Endothelial cell of umbilical vein (primary cell): ENCODE measurements at regions not wholly inside any gene's neighbourhood (a gene's known extent, or its start where the extent isn't known, plus 50 kb on each side); places are given as distances from the start of the nearest gene placed in this dataset.

Experiments used
- BruUV-seq: library from RNA; stranded (reverse); fragments of 400-500 nt; replicated peaks from 2 replicates; lab custom pipeline; 2021; lab: Mats Ljungman, UMichigan
- CTCF ChIA-PET: fragments of 300-600, 350-600 bp; sonication (Branson Sonifier 250); formaldehyde crosslinking; loops from one replicate; lab custom pipeline; 2021; ENCODE audit warnings: antibody characterized with exemption, inconsistent platforms; lab: Charles Lee
- POLR2A ChIA-PET: fragments of 300-600, 350-600 bp; sonication (Branson Sonifier 250); formaldehyde crosslinking; loops from one replicate; lab custom pipeline; 2021; ENCODE audit warnings: antibody characterized with exemption, inconsistent platforms; lab: Charles Lee
- DNase-seq: peaks from one replicate; pipeline ENCODE4 v3.0.0-alpha.2; 2011; ENCODE audit warnings: low read depth, low spot score
- FAIRE-seq: peaks from 2 replicates; lab custom pipeline; 2011; peaks lifted over from hg19 to GRCh38; lab: Jason Lieb, UNC
- H2AFZ ChIP-seq: 2 replicates; pipeline ENCODE4 v1.6.0; 2012; ENCODE audit warnings: low read depth, low read length, control low read depth, inconsistent platforms
- H3K27ac ChIP-seq: 2 replicates; pipeline ENCODE4 v1.5.1; 2011; ENCODE audit warnings: low read depth, mild to moderate bottlenecking, control low read depth, low read length, moderate library complexity; ENCODE audit not compliant: insufficient read depth
- H3K27me3 ChIP-seq, 2 experiments: 2 replicates each; pipeline versions ENCODE4 v1.6.0 to v1.6.1; 2011; ENCODE audit warnings: low read length in 2 of 2, mixed read lengths in 1 of 2; ENCODE audit not compliant: control insufficient read depth in 2 of 2, insufficient read depth in 2 of 2
- H3K36me3 ChIP-seq, 2 experiments: 2 replicates in 1 of 2; 3 replicates in 1 of 2; pipeline ENCODE4 v1.5.1; 2011; ENCODE audit warnings: low read length in 2 of 2, mild to moderate bottlenecking in 1 of 2, moderate library complexity in 1 of 2; ENCODE audit not compliant: control insufficient read depth in 2 of 2, insufficient read depth in 2 of 2; ENCODE audit errors: extremely low read depth in 1 of 2
- H3K4me1 ChIP-seq: 3 replicates; pipeline ENCODE4 v1.5.1; 2011; ENCODE audit warnings: mild to moderate bottlenecking, low read length; ENCODE audit not compliant: control insufficient read depth, insufficient read depth; ENCODE audit errors: extremely low read depth
- H3K4me2 ChIP-seq: 2 replicates; pipeline ENCODE4 v1.6.1; 2011; ENCODE audit warnings: low read length, control low read depth, mixed read lengths; ENCODE audit not compliant: insufficient read depth
- H3K4me3 ChIP-seq, 3 experiments: fragments of 200-600 bp in 1 of 3; sonication (generic), shearing (Covaris generic) in 1 of 3; replicated peaks in 1 of 3; 2 replicates each; pipeline ENCODE4 v1.5.1; 2011 to 2016; ENCODE audit warnings: control low read depth in 3 of 3, low read length in 3 of 3, mild to moderate bottlenecking in 2 of 3, inconsistent platforms in 1 of 3, low read depth in 1 of 3, moderate library complexity in 1 of 3; ENCODE audit not compliant: insufficient read depth in 1 of 3
- H3K79me2 ChIP-seq: 2 replicates; pipeline ENCODE4 v1.6.0; 2012; ENCODE audit warnings: low read length, inconsistent platforms; ENCODE audit not compliant: control insufficient read depth, insufficient read depth
- H3K9ac ChIP-seq: replicated peaks from 2 replicates; pipeline ENCODE3; 2011; ENCODE audit warnings: low read length, control low read depth; ENCODE audit not compliant: insufficient read depth; ENCODE audit errors: extremely low read depth
- H3K9me1 ChIP-seq: replicated peaks from 3 replicates; pipeline ENCODE4 v1.6.0; 2011; ENCODE audit warnings: mild to moderate bottlenecking, low read length; ENCODE audit not compliant: control insufficient read depth, insufficient read depth; ENCODE audit errors: extremely low read depth
- H3K9me3 ChIP-seq: replicated peaks from 2 replicates; pipeline ENCODE4 v1.5.1; 2012; ENCODE audit warnings: low read length, inconsistent platforms; ENCODE audit not compliant: control insufficient read depth, insufficient read depth
- H4K20me1 ChIP-seq: replicated peaks from 2 replicates; pipeline ENCODE3; 2011; ENCODE audit warnings: mild to moderate bottlenecking, low read length; ENCODE audit not compliant: control insufficient read depth, insufficient read depth; ENCODE audit errors: extremely low read depth
- CTCF ChIP-seq, 2 donors: IDR thresholded peaks; 1 replicate in 1 of 2; 2 replicates in 1 of 2; pipeline ENCODE4 v1.5.1; 2011; ENCODE audit warnings: low read length in 2 of 2, mild to moderate bottlenecking in 2 of 2, moderate library complexity in 2 of 2, control low read depth in 1 of 2, inconsistent platforms in 1 of 2, low read depth in 1 of 2; ENCODE audit not compliant: insufficient read depth in 1 of 2; ENCODE audit errors: extremely low read depth in 1 of 2
- EZH2 ChIP-seq: IDR thresholded peaks from 2 replicates; pipeline ENCODE4 v1.6.1; 2012; ENCODE audit warnings: borderline replicate concordance, low read depth, mild to moderate bottlenecking, moderate library complexity, low read length, inconsistent platforms; ENCODE audit not compliant: severe bottlenecking
- FOS ChIP-seq: IDR thresholded peaks from 2 replicates; pipeline ENCODE4 v1.6.1; 2011; ENCODE audit warnings: mild to moderate bottlenecking, low read length, moderate library complexity, borderline replicate concordance; ENCODE audit not compliant: insufficient read depth
- GATA2 ChIP-seq: IDR thresholded peaks from 2 replicates; pipeline ENCODE4 v1.7.0; 2011; ENCODE audit warnings: low read depth, mild to moderate bottlenecking, moderate library complexity, mixed read lengths, low read length; ENCODE audit not compliant: insufficient read length, insufficient read depth
- JUN ChIP-seq: IDR thresholded peaks from 2 replicates; pipeline ENCODE4 v1.6.1; 2011; ENCODE audit warnings: borderline replicate concordance, low read depth; ENCODE audit not compliant: insufficient read length, insufficient read depth
- MAX ChIP-seq: IDR thresholded peaks from 2 replicates; pipeline ENCODE4 v1.6.1; 2011; ENCODE audit not compliant: insufficient read depth, insufficient read length
- MYC ChIP-seq: IDR thresholded peaks from one replicate; pipeline ENCODE4 v1.6.1; 2011; ENCODE audit warnings: mild to moderate bottlenecking, low read depth, low read length
- POLR2A ChIP-seq: IDR thresholded peaks from 2 replicates; pipeline ENCODE4 v1.6.1; 2012; ENCODE audit warnings: low read depth, mild to moderate bottlenecking, control low read depth, low read length
- POLR2AphosphoS5 ChIP-seq: IDR thresholded peaks from 2 replicates; pipeline ENCODE4 v1.6.1; 2012; ENCODE audit warnings: low read depth, mild to moderate bottlenecking, control low read depth, low read length, moderate library complexity; ENCODE audit not compliant: insufficient read depth
- dilution Hi-C: fragments of 300-500 bp; cut with MboI; formaldehyde crosslinking; loops from one replicate; pipeline ENCODE4 v1.15.0; 2019; ENCODE audit warnings: low sequenced_read_pairs; ENCODE audit not compliant: extremely low pct_ligation_motif_present
- intact Hi-C: fragments of 100-400 bp; cut with micrococcal nuclease; formaldehyde crosslinking; loops from one replicate; pipeline ENCODE4 v1.10.0; 2022

GRCh38 chr13:33508060-33508459, 222.5 kb upstream of the STARD13 start:
- no peak for TF ChIP-seq MYC
- TF ChIP-seq MAX = no peak
- TF ChIP-seq GATA2 = no peak
- no peak for TF ChIP-seq POLR2A
- no peak for TF ChIP-seq EZH2
- TF ChIP-seq FOS = no peak
- TF ChIP-seq POLR2AphosphoS5 = no peak
- TF ChIP-seq JUN = no peak
- TF ChIP-seq CTCF (IDR thresholded peaks at IDR 0.05; ENCODE audit: extremely low read depth in 1 of 2, insufficient read depth in 1 of 2, low read depth in 1 of 2, low read length in 2 of 2) = no peak
- H3K4me3 ChIP-seq = no peak overlapping the region
- no peak overlapping the region for H3K4me2 ChIP-seq
- no peaks in the 10 kb centered on the region for H4K20me1 ChIP-seq
- H3K79me2 ChIP-seq = no peaks in the 10 kb centered on the region
- no peak overlapping the region for H3K27ac ChIP-seq
- FAIRE-seq = no peak
- POLR2A ChIA-PET = no interaction called here
- H3K9me1 ChIP-seq = no peaks in the 10 kb centered on the region
- no peaks in the 10 kb centered on the region for H3K9me3 ChIP-seq
- intact Hi-C loops = no loop called here
- peaks cover 18% of the 10 kb centered on the region for H3K4me1 ChIP-seq
- BruUV-seq = no TSS peak
- no peak for DNase-seq
- no peak overlapping the region for H3K9ac ChIP-seq
- no peak overlapping the region for H2AFZ ChIP-seq
- no peaks in the 10 kb centered on the region for H3K27me3 ChIP-seq
- CTCF ChIA-PET = interaction anchor here (1.4 kb wide), 1 partner anchor 13 kb away, joined by 5 read pairs; no protein-coding TSS in a partner anchor
- dilution Hi-C loops = no loop called here
- no peaks in the 10 kb centered on the region for H3K36me3 ChIP-seq
